ENCODE measurements at regions not wholly inside any gene's neighbourhood (a gene's known extent, or its start where the extent isn't known, plus 50 kb on each side); places are given as distances from the start of the nearest gene placed in this dataset.

DNA sequence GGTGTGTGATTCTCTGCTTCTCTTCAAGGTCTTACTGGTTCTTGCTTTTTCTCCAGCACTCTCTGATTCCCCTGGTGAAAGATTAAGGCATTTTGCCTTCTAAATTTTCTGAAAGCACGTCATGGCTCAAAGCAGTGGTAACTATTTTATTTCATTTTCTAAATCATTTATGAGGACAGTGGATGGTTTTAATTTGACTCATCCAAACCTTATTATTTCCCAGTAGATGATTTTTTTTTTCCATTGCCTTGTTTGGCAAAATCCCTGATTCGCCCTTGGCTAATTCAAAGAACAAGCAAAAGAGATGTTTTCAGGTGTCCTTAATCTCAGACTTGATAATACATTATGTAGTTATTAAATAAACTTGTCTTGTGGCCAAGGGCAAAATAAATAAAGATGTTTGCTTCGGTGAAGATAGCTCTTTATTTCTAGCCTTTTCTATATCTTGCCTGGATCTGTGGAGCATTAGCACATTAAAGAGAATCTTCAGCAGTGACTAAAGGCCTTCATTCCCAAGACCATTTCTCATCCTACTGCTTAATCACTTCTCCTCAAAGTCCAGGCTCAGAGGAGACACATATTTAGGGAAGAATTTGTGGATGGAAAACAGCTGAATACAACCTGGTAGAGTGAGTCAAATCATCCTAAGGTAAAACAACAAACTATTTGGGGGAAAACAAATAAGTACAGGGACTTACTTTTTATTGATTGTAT, 359.8 kb downstream of the DUSP10 start:
- no peak for DNase-seq

DNA sequence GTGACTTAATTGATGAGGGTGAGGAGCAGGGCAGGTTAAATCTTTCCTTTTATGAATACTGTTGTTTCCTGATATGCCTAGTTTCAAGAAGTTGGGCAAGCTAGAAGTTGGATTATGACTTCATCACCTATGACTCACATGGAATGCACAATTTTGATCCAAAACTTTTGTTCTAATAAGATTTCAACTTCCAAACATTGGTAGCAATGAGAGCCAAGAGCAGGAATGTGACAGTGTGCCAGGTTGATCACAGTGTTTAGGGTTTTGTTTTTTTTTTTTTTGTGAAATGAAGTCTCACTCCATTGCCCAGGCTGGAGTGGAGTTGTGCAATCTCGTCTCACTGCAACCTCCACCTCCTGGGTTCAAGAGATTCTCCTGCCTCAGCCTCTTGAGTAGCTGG, 349.4 kb downstream of the DUSP10 start:
- DNase-seq, result no peak

- DNase-seq, result no peak
Observed at GRCh38 chr1:221394011-221394544, 347.8 kb downstream of the DUSP10 start.

- no peak for DNase-seq
Observed at GRCh38 chr1:221396526-221396925, 345.4 kb downstream of the DUSP10 start.

DNA sequence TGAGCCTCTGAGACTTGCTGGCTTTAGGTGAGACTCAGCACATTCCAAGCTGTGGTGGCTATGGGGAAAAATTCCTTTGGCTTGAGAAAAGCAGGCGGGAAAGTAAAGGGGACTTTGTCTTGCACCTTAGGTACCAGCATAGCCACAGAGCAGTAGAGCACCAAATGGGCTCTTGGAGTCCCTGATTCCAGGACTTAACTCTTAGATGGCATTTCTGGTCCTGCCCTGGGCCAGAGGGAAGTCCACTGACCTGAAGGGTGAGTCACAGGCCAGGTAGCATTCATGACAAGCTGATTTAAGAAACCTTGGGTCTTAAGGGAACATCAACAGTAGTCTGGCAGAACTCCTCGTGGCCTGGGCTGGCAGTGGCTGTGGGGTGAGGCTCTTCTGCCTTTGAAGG, 344.7 kb downstream of the DUSP10 start:
- no peak for DNase-seq

DNA sequence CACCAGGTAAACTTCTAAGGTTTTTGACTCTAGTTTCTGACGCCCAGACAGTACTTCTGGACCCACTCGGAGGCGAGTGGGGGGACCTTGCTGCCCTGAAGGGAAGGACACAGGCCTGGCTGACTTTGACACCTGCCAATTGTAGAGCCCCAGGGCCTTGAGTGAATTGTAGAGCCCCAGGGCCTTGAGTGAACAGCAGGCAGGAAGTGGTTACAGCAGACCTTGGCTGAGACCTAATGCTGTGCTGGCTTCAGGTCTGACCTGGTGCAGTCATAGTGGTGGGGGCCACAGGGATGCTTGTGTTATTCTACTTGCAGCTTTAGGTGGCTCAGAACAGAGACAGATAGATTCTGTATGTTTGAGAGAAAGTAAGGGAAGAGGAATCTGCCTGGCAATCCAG, 344.3 kb downstream of the DUSP10 start:
- no peak for DNase-seq

DNA sequence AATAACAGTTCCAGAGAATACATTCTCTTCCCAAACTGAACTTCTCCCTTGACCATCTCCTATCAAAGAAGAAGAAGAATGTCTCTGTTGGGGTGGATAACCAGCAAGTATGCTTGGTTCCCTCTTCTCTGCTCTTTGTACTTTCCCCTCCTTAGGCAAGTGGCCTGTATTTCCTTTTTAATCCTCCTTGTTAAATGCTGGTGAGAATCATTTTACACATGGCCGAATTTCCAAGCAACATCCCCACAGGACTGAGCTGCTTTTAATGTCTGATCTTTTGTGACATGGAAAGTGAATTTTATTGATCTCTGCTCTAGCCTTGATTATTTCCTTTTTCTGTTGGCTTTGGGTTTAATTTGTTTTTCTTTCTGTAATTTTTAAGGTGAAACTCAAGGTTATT, 336.7 kb downstream of the DUSP10 start:
- DNase-seq, result no peak

GRCh38 chr1:221408117-221408803, 333.6 kb downstream of the DUSP10 start:
- no peak for DNase-seq

GRCh38 chr1:221411283-221411682, 330.6 kb downstream of the DUSP10 start:
- DNase-seq, result no peak

DNA sequence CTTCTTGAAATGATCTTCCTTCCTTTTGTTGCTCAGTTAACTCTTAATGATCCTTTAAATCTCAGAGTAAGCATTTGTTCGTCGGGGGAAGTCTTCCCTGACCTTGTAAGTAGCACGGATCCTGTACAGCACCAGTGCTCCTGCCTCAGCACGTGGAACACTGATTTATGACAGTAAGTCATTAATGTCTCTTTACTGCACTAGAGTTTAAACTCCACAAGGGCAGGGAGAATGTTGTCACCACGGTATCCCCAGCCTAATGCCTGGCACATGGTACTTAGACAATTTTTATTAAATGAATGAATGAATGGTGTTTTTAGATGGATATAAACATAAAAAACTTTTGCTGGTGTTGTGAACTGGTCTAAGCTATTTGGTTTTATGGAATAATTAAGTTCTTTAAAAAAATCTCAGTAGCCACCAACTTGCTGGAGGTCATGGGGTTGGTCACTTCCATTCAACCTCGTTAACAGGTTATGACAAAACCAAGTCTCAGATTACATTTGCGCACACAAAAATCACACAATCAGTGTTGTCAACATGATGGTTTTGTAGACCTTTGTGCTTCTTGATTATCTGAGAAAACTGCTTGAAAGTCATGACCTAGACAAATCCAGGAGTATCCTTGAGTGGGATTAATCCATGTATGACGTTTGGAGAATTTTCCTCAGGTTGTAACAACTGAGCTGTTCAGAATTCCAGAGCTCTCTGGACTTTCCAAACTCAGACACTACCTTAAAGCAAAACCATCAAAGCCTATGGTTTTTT, 326.9 kb downstream of the DUSP10 start:
- no peak for DNase-seq

DNA sequence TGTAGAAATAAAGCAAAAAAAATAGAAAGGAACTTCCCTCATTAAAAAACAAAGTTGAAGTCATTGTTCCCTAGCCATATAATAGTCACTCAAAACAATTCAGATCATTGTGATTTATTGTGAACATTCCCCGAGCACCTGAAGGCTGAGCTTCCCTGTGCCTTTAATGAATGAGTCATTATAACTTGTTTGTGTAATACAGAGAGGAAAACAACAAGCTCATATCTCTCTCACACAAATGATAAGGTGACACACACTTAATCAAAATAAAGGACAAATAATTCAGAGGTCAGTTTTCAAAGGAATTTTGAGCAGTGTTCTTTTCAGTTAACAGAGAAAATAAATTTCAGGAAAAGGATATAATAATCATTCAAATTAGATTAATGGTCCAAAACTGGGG, 326.2 kb downstream of the DUSP10 start:
- no peak for DNase-seq

- DNase-seq, result no peak
Observed at GRCh38 chr1:221416142-221416541, 325.7 kb downstream of the DUSP10 start.

DNA sequence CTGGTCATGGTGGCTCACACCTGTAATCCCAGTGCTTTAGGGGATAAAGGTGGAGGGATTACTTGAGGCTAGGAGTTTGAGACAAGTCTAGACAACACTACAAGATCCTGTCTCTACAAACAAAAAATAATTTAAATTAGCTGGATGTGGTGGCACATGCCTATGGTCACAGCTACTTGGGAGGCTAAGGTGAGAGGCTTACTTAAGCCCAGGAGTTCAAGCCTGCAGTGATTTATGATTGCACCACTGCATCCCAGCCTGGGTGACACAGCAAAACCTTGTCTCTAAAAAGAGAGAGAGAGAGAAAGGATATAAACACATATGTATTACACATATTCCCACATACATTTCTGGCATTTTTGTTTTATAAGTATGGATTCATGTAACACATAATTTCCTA, 325.2 kb downstream of the DUSP10 start:
- no peak for DNase-seq

DNA sequence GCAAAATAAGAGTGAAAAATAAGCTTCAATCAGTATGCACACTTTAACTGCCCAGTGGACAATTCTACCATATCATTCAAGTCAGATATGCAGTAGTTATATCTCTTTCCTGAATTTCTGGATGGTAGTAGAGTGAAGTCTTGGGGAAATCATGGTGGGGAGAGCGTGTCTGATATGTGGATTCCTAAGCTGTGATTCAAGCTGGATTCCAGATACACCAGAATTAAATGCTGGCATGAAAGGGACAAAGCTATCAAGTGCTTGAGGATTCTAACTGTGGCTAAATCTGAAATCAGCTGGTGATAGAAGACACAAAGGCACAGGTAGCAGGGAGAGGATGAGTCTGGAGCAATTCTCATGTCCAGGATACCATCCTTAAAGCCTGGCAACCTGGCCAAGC, 323.5 kb downstream of the DUSP10 start:
- DNase-seq, result no peak

DNA sequence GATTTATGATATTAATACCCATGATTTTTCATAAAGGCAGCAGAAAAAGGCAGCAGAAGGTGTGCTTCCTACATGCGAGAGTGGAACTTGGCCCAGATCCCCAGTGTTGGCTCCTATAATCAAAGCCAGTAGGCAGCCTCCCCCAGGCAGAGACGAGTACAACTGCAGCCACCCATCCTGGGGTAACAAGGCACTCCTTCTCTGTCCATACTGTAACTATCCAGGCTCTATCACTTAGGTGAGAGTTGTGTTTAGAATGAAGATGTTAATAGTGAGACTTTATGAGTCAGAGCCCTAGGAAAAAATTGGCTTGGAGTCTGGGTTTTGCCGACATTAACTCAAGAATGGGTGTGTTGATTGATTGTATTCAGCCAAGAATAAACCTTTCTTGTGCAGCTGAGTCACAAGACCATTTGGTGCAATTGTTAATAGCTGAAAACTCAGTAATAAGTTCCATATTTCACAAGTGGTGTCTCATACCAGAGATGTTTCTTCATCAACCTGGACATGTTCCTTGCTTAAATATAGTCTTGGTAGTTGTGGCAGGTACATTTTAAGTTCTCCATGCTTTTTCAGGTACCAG, 322.3 kb downstream of the DUSP10 start:
- DNase-seq, result no peak

GRCh38 chr1:221429264-221429663, 312.6 kb downstream of the DUSP10 start:
- no peak for DNase-seq

DNA sequence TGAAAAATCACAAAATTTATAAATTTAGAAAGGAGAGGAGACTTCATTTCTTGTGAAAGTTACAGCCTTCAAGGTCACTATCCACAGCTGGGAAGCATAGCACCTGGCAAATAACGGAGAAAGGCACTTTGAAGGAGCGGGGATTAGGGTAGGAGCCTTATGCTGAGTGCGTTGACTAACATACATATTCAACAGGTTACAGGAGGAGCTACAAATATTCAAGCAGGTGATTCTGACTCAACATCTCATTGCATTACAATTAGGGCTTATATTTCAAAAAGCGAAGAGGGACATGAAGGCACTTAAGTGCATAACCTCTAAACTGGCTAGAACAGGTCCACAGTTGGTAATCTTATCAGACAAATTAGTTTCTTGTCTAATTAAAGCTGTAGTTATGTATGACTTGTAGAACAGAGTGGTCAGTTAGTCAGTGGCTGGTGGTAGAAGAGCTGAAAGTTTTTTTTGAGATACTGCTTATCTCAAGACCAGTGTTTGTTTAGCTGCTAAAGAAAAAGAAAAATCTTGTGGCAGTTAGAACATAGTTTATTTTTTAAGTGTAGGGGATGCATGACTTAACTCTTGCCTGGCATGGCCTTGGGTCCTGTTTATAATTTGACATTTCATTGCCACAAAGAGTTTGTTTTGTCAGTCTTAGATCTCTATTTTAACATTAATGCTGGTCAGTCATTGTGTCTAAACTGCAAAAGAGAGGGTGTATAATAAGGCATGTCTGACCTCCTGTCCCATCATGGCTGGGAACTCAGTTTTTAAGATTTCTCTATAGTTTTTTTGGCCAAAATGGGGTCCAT, 311.5 kb downstream of the DUSP10 start:
- no peak for DNase-seq

DNA sequence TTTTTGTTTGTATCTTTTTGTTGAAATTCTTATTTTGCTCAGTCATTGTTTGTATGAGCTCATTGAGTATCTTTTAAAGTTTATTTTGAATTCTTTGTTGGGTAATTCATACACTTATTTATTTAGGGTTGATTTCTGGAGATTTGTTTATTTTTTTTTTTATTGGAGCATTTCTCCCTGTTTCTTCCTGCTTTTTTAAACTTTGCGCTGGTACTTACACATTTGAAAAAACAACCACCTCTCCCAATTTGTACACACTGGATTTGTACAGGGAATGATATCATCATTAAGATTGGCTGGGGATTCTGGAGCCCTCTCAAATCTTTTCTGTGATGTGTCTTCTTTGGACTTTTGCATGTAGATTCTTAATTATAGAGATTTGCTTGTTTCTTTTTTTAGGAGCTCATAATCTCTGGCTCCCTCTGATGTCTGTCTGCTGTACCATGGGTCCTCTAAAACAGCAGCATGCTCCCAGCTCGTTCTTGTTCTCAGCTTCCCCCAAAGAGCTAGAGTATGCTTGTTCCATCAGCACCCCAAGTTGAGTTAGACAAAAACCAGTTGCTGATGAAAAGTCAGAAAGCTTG, 310.7 kb downstream of the DUSP10 start:
- peak; percentile 3 for DNase-seq

GRCh38 chr1:221431961-221432360, 309.9 kb downstream of the DUSP10 start:
- DNase-seq, result no peak

DNA sequence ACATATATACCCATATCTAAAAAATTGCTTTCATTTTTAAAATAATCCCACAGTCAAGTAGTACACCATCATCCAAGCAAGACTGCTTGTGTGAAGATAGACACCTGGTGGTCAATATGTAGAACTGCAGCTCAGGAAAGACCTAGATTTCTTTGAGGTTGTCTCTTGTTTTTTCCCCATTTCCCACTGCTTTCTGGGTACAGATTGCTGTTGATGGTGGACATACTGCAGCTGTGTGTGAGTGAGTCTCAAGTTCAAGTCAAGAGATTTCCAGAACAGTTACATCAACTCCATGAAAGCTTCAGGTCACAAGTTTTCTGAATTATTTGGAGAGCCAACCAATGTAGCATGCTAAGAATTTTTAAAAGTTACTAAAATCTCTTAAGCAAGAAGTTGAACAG, 306.4 kb downstream of the DUSP10 start:
- DNase-seq, result peak; percentile 39

GRCh38 chr1:221437171-221437570, 304.7 kb downstream of the DUSP10 start:
- no peak for DNase-seq

- no peak for DNase-seq
Observed at GRCh38 chr1:221437926-221438325, 304.0 kb downstream of the DUSP10 start.
